HTR-8/SVneo (cell line): ENCODE measurements at regions not wholly inside any gene's neighbourhood (a gene's known extent, or its start where the extent isn't known, plus 50 kb on each side); places are given as distances from the start of the nearest gene placed in this dataset.
"Not testable (repeated sequence)": the region's sequence is repeated elsewhere in the genome, so short reads cannot be mapped to it uniquely, and the experiment has no call there.

Source experiments
- DNase-seq: peaks from one replicate; pipeline ENCODE4 v3.0.0; 2011; ENCODE audit warnings: low spot score, mixed read lengths; ENCODE audit not compliant: insufficient read length
- FAIRE-seq: peaks from 2 replicates; lab custom pipeline; 2011; peaks lifted over from hg19 to GRCh38; lab: Jason Lieb, UNC

DNA sequence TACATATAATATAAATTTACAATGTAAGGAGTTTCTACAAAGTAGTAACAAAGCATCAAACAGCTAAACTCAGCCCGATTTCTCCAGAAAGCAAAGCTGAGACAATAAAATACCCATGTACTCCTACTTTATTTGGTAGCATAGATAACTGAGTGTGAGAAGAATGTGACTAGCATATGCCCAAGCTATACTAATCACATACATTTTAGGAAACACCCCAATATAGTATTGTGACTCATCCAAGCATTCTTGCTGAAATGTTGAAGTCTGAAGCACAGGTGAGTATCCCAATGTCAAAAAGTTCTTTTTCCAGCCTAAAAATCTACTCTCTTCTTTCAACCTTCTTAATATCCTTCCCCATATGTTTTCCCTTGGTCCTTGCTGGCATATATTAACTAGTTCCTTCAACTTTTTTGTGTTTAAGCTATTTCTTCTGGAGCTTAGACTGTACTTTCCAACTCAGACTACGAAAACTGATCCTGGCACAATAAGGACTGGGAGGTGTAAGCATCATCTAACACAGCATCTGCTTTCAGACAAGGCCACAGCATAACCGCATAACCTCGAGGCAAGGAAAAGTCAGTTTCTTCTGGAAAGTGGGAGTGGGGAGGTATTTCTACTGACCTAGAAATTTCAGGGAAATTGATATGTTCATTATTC is 163.0 kb upstream of the RNPC3 start:
- DNase-seq = no peak
- FAIRE-seq = no peak

DNA sequence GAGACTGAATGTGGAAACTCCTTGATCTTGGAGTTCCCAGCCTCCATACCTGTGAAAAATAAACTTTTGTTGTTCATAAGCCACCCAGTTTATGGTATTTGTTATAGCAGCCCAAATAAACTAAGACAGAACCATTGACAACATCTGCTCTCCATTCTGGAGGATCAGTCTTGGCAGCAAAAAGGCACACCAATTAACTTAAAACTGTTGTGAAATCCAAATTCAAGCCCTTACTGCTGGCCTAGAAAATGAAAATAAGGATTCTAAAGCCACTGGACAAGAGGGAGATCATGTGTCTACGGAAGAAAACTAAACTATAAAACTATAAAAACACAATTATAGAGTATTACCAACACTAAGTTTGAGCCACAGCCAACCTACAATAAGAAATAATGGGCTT is 172.1 kb upstream of the RNPC3 start:
- DNase-seq (no peak), FAIRE-seq (no peak)

DNA sequence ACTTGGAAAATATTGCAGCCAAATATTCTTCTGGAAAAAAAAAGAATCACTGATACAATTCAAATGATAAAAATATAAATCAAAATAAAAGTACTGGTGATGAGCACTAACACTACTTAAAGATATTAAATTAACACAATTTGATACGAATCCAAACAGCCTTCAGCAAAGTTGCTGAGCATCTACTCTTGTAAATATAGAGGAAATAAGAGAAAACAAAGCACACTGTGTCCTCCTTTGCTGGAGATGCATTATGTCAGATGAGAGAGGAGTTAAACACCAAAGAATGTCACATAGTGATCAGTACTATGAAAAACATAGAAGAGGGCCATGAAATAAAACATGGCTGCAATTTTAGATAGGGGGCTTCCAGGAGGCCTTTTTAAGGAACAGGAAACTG is 177.4 kb upstream of the RNPC3 start:
- no peak for FAIRE-seq
- DNase-seq = no peak

DNA sequence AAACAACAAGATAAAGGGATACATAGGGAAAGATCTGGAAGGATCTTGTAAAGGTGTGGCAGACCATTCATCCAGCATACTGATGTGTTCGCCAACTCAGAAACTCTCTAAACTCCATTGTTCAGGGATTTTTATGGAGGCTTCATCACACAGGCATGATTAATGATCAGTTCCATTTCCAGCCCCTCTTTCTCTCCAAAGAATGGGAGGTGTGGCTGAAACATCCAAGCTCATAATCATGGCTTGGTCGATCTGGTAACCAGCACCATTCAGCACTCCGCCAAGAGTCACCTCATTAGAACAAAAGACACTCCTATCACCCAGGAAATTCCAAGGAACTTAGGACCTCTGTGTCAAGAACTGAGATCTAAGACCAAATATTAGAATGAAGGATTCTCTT is 180.6 kb upstream of the RNPC3 start:
- FAIRE-seq (no peak), DNase-seq (no peak)

DNA sequence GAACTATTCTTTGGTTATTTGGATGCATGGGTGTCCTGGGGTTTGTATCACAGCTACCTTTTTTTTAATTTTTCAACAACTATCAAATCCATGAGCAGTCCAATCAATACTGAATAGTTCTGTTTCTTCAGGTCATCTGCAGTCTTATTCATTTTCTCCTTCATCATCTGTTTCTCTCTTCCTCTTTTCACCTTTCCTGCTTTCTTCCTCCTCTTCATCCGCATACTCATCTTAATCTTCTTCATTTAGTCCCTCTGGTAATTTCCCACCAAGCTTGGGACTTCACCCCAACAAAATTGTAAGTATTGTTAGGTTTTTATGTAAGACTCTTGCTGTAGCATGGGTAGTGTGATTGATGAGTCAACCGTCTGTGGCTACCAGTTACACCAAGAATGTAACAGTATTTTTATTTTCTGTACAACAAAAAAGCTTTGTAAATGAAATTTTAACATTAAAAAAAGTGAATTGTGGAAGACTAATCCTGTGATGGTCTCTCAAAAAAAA is 184.1 kb upstream of the RNPC3 start:
- FAIRE-seq (no peak), DNase-seq (no peak)

DNA sequence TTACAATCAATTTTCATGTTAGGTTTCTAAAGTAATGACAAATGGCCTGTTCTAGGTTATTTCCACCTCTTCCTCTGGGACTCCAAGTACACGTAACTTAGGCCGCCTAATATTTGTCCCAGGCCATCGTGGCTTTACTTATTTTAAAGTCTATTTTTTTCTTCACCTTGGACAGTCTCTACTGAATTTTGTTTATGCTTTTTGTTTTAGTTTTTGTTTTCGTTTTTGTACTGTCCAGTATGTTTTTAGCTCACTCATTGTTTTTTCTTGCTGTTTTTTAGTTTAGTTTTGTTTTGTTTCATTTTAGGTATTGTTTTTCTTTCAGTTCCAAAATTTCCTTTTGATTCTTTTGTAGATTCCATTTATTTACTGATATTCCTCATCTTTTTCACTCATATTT is 187.7 kb upstream of the RNPC3 start:
- no peak for DNase-seq

DNA sequence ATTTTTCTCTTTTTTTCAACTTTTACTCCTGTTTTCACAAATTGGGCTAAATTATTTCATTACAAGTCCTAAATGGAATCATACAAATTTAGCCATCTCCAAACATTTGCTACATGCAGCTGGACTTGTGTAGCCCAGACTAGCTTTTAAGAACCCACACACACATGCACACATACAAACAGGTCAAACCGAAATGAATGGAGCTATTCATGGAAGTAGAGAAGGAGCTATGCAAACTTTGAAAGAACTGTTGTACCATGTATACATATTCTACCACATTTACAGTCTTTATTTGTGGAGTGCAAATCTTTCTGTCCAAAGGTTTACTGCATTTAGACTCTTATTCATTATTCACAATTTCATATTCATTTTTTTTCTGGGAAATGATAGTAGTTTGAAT is 189.1 kb upstream of the RNPC3 start:
- FAIRE-seq (no peak), DNase-seq (no peak)

More for the DNA sequence above, 187.7 kb upstream of the RNPC3 start:
- no peak for FAIRE-seq

DNA sequence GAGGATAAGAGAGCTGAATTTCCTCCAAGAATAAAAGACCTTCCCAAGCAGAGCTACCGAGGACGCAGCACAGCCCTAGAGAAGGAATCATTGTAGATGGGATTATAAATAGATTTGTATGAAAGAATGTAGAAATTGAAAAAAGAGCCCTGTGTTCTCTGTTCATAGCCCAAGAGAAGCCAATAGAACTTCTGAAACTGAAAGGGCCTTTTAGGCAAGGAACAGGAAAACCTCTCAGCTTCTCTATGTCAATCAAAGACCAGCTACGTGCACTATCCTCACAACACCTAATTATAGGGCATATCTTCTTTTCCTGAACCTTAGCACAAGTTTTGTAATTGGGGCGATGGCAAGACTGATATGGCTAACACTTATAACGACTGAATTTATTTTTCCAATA is 192.4 kb upstream of the RNPC3 start:
- no peak for FAIRE-seq
- no peak for DNase-seq

DNA sequence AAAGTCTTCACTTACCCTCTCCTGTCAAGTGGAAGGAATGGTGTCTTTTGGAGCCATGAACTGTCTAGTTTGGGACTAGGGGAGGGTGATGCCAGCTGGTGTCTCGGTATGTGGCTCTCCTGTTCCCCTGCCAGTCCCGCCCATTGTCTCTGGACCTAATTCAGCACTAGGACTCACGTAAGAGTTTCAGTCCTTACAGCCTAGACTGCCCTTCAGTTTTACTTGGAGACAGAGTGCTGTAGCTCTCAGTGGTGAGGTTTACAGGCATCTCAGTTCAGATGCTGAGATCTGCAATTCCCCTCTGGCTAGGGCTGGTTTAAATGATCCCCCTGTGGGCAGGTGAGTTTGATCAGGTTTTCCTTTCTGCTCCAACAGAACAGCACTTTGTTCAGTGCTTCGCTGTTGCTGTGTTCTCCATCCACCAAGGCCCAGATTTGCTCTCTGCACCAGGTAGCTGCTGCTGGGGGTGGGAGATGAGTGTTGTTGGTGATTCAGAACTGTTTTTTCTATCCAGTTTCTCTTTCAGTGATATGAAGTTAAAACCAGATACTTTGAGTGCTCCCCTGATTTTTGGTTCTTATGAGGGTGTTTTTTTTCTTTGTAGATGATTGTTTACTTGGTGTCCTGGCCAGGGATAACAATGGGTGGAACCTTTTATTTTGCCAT is 198.3 kb upstream of the RNPC3 start:
- no peak for DNase-seq
- no peak for FAIRE-seq

DNA sequence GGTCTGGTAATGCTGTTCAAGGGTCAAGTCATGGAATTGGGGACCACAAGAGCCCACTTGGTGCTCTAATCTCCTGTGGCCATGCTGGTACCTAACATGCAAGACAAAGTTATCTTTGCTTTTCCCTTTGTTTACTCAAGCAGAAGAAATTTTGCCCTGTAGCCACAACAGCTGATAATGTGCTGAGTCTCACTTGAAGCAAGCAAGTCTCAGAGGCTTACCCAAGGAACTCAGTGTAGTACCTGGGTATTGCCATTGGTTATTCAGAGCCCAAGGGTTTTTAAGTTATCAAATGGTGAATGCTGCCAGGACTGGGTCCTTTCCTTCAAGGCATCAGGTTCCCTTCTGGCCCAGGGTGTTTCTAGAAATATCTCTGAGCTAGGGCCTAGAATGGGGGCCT is 198.9 kb upstream of the RNPC3 start:
- DNase-seq (no peak), FAIRE-seq (no peak)

DNA sequence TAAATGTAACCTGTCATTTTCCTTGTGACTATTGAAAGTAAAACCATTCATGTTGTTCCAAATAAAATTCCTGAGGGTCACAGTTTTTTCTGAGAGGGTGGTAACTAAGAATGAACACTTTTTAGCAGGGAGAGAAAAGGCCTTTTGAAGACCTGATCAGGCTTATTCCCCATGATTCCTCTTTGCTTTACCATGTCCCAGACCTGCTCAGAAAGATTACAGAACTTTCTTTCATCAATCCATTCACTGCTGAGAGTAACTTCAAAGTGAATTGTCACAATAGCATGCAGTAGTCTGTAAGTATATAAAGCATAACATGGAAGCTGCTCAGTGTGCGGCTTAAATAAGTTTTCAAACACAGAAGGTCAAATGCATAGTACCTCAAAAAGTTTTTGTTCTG is 201.5 kb upstream of the COL11A1 start:
- FAIRE-seq (no peak), DNase-seq (no peak)

DNA sequence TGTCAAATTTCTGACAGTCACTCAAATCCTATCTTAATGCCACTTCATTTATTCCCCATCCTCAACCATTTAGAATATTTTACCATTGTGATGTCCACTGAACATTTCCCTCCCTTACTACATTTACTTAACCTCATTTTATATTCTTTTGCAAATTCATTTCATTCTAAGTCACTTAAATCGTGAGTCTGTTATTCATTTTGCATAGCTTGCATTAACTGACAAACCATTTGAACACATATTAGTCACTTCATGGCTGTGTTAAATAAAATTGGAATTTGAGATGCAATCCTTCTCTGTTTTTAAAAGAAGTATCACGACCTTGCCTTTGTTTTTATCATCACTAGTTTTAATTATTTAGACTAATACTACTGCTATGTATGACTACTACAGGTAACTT is 199.4 kb upstream of the COL11A1 start:
- FAIRE-seq (no peak), DNase-seq (no peak)

DNA sequence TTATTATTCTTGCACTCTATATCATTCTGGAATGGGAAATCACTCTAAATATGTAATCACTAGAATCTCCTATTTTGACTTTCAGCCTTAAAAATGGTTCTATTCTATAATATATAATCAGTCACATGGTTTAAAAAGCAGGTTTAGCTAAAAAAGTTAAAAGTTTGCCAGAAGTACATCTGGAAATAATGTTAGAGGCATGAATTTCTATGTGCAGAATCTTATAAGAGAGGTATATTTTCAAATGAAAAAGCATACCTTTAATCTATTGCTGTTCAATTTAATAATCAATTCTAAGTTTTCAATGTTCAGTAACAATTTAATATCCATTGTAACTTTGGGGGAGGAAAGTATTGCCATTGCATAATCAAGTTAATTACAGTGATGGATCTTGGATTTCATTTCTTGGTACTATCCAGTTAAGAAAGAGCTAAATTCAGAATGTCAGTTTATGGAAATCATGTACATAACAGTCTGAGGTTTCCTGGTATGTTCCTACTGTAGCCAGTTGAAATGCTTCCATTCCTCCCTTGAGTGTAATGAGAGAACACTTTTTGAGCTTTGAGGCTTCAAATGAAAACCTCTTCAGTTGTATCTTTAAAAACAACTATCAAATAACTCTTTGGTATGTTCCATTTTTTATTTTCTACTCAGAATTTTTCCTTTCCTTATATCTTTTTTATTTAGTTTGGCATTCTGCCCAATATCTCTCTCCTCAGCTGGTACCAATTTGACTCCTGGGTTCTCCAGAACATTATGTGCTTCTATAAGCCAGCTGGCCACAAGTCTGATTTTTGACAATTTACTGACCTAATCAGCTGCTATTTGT is 175.7 kb upstream of the COL11A1 start:
- no peak for DNase-seq
- FAIRE-seq = no peak

DNA sequence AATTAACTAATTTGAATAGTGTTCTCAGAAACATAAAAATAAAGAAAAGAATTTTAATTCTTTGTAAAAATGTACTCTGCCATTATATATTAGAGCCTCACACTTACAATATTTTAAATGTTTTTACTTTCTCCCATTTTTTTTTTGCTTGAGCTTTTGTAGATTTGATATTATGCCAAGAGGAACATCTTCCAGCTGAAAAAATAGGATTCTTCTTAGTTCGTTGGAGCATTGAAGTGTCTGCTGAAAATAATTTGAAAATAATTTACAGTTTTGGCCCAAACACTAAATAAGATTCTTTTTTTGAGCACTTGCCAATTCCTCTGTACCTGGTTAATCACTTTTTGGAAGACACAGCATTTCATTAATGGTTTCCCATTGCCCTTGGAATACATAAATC is 175.0 kb upstream of the COL11A1 start:
- FAIRE-seq (no peak), DNase-seq (no peak)

DNA sequence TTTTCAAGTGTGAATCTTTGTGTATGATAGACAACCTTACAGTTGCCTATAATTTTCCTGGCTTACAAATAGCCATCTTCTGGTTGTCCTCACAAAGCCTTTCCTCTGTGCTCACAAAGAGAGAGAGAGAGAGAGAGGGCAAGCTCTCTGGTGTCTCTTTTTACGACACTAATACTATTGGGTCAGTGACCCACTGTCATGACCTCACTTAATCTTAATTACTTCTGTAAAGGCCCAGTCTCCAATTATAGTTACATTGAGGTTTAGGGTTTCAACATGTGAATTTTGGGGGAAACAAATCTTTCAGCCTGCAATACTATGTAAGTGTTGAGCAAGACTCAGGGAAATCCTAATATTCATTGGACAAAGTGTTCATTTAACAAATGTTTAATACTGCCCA is 167.4 kb upstream of the COL11A1 start:
- DNase-seq (no peak), FAIRE-seq (no peak)

DNA sequence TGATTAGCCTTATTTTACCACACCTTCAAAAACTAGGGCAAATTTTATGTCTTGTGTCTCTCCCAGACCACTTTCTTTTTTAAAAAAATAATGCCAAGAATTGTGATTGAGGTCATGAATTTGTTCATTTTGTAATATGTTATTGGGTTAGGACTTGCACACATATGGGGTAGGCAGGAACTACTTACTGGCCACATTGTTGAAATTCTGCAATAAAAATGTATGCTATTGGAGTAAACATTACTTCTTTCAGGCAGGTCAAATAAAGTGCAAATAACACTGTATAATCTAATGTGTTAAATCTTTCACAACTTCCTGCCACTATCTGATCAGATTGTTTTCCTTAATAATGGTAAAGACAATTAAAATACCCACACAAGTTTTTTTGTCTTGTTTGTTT is 166.6 kb upstream of the COL11A1 start:
- no peak for FAIRE-seq

DNA sequence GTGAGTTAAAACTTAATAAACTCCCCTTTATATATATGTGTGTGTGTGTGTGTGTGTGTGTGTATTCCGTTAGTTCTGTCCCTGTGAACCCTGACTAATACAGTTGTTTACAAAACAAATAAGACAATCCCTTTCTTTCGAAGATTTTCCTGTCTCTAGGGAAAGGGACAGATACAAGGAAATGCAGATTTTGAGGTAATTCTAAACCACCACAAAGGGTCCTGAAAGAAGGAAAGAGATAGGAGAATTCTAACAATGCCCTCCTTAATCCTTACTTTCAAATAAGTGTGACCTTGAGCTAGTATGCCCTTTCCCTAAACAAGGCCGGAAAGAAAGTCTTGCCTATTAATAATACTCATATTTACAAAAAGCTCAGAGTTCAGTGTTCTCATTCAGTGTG is 164.8 kb upstream of the COL11A1 start:
- FAIRE-seq = no peak

More for the DNA sequence above, 166.6 kb upstream of the COL11A1 start:
- DNase-seq = no peak

DNA sequence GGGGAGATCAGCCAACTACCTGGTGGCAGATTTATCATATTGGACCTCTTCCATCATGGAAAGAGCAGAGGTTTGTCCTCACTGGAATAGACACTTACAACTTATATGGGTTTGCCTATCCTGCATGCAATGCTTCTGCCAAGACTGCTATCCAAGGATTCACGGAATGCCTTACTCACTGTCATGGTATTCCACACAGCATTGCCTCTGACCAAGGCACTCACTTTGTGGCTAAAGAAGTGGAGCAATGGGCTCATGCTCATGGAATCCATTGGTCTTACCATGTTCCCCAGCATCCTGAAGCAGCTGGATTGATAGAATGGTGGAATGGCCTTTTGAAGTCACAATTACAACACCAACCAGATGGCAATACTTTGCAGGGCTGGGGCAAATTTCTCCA is 163.1 kb upstream of the COL11A1 start:
- DNase-seq, FAIRE-seq: not testable (repeated sequence)

More for the DNA sequence above, 164.8 kb upstream of the COL11A1 start:
- no peak for DNase-seq

DNA sequence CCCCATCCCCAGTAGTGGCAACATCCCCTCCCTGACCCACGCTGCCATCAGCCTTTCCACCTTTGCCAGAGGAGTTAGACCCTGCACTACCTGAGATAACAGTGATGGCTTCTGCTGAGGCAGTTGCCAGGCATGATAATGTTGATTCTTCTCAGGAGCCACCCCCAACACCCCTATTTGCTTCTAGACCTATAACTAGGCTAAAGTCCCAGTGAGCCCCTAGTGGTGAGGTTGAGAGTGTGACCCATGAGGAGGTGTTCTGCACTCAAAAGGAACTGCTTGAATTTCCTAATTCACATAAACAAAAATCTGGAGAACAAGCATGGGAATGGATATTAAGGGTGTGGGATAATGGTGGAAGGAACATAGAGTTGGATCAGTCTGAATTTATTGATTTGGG is 159.6 kb upstream of the COL11A1 start:
- DNase-seq (no peak), FAIRE-seq (no peak)

DNA sequence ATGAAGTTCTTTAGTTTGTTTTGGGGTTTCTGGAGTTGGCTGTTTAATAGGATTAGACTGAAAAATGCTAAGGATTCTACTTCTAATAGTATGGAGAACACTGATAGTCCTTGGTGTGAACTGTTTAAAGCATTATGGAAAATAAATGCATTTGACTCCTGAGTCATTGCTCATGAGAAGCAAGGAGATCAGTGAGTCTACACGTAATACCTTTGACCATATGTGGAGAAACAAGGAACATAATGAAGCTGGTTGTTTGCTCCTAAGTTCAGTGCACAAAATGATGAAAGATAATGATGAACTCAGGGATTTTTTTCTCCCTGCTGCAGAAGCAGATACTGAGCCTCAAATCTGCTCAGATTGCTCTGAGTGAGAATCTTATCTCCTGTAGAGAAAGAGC is 158.9 kb upstream of the COL11A1 start:
- FAIRE-seq (no peak), DNase-seq (no peak)

DNA sequence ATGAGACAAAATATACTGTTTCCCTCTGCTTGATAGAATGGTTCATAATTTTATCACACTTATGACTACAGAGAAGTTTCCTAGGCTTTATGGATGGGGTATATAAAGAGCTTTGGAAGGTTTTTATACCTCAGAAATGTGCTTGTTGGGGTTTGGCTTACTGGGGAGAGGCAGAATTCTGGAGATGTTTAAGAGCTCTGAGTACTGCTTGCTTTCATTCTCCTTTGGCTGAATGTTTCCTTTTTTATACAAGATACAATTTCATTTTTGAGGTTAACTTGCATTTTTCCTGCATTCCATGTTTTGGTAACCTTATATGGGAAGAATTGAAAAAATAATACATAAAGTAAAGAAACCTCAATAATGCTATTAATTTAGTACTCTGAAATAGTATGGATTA is 157.7 kb upstream of the COL11A1 start:
- DNase-seq (no peak), FAIRE-seq (no peak)
